ENCODE measurements at regions not wholly inside any gene's neighbourhood (a gene's known extent, or its start where the extent isn't known, plus 50 kb on each side); places are given as distances from the start of the nearest gene placed in this dataset.

- no peak for TF ChIP-seq CTCF (IDR thresholded peaks at IDR 0.05; ENCODE audit: low read length)
- no peak for TF ChIP-seq EZH2 (IDR thresholded peaks at IDR 0.05; ENCODE audit: borderline replicate concordance, low read length)
Measured at GRCh38 chr2:150566289-150566688, 78.8 kb upstream of the RND3 start.
